ENCODE measurements at regions not wholly inside any gene's neighbourhood (a gene's known extent, or its start where the extent isn't known, plus 50 kb on each side); places are given as distances from the start of the nearest gene placed in this dataset.
"Not testable (repeated sequence)": the region's sequence is repeated elsewhere in the genome, so short reads cannot be mapped to it uniquely, and the experiment has no call there.

DNA sequence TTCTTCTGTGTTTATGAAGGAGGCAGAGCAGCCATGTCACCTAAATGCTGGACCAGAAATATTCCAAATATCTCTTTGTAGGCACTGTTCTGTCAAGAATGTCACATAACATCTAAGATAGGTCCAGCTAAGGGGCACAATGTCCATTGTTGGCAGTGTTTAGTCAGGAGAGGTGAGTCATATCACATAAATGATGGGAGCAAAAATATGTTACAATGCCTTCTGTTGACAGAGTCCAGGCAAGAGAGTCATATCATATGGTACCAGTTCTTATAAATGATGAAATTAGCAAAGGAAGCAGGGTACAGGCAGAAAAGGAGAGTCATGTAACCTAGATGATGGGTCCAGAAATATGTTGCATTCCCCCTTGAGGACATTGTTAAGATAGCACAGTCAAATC is 904.4 kb upstream of the AMELY start:
- DNase-seq (ENCODE audit: low spot score in 2 of 2): no peak
- ATAC-seq: no peak
- Mint-ChIP-seq H3K36me3 (no peaks in the 10 kb centered on the region), H3K27ac (no peak overlapping the region), H3K9me3 (no peaks in the 10 kb centered on the region), H3K4me3 (no peak overlapping the region), H3K4me1 (no peaks in the 10 kb centered on the region)

DNA sequence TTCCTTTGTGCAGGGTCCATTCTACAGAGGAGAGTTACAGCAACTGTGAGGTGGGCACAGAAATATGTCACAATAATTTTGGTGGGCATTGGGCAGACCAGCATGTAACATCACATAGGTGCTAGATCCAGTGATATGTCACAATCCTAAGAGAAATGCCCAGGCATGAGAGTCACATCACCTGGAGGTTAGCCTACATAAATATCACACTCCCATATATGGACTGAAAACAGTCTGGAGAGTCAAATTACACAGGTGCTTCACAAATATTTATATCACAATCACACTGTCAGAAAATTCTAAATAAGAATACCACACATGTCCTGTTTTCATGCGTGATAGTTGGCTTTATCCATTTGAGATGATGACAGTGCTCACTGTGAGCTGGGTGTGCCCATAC is 903.7 kb upstream of the AMELY start:
- Mint-ChIP-seq H3K4me3 (no peak overlapping the region), H3K27ac (no peak overlapping the region), H3K4me1 (no peaks in the 10 kb centered on the region), H3K9me3 (no peaks in the 10 kb centered on the region), H3K36me3 (no peaks in the 10 kb centered on the region)
- ATAC-seq: no peak
- no peak for DNase-seq (ENCODE audit: low spot score in 2 of 2)

DNA sequence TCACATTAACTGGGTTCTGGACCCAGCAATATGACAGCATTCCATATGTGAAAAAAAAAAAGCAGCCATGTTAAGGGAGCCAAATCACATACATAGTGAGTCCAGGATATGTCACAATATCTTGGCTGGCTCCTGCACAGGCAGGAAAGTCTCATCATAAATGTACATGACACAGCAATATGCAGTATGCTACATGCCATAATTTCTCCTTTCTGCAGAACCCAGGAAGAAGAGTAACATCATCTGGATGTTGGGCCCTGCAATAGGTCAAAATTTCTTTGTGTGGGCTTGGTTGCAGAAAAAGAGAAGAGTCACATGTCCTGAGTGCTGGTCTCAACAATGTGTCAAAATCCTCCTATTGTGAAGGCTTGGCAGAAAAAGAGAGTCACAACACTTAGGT is 902.8 kb upstream of the AMELY start:
- H3K4me3 Mint-ChIP-seq: no peak overlapping the region
- no peak overlapping the region for H3K27ac Mint-ChIP-seq
- no peak for ATAC-seq
- H3K4me1 Mint-ChIP-seq: no peaks in the 10 kb centered on the region
- DNase-seq (ENCODE audit: low spot score in 2 of 2): no peak
- no peaks in the 10 kb centered on the region for H3K36me3 Mint-ChIP-seq
- no peaks in the 10 kb centered on the region for H3K9me3 Mint-ChIP-seq

DNA sequence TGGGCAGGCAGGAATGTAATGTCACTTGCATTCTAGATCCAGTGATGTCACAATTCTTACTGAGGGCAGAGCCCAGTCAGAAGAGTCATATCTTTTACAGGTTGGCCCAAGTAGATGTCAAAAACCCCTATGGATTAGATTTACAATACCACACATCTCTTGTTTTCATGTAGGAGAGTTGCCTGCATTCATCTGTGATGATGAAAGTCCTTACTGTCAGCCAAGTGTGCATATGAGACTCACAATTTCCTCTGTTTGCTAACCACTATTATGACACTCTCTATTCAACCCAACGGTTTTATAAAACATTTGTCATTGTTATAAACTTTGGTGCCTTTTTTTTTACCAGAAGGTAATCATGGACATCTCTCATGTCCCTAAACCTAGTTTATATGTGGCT is 898.8 kb upstream of the AMELY start:
- H3K4me1 Mint-ChIP-seq: no peaks in the 10 kb centered on the region
- H3K9me3 Mint-ChIP-seq: no peaks in the 10 kb centered on the region
- ATAC-seq: peak; percentile 46
- H3K27ac Mint-ChIP-seq: no peak overlapping the region
- H3K36me3 Mint-ChIP-seq: no peaks in the 10 kb centered on the region
- DNase-seq (ENCODE audit: low spot score in 2 of 2): no peak
- no peak overlapping the region for H3K4me3 Mint-ChIP-seq

DNA sequence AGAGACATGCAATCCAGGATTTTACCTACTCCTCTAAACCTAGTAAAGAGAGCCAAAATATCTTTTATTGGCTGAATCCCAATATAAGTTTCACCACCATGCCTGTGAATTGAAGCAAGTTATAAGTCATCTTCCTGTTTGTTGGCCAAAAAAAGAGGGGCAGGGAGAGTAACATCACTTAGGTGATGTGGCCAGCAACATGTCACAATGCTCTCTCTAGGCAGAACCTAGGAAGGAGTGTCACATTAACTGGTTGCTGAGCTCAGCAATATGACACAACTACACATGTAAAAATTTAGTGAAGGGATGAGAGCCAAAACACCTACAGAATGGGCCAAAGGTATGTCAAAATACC is 895.9 kb upstream of the AMELY start:
- DNase-seq (ENCODE audit: low spot score in 2 of 2) (no peak), ATAC-seq (peak; percentile 49)
- H3K9me3 Mint-ChIP-seq: no peaks in the 10 kb centered on the region
- no peaks in the 10 kb centered on the region for H3K4me1 Mint-ChIP-seq
- no peak overlapping the region for H3K4me3 Mint-ChIP-seq
- no peak overlapping the region for H3K27ac Mint-ChIP-seq
- no peaks in the 10 kb centered on the region for H3K36me3 Mint-ChIP-seq

DNA sequence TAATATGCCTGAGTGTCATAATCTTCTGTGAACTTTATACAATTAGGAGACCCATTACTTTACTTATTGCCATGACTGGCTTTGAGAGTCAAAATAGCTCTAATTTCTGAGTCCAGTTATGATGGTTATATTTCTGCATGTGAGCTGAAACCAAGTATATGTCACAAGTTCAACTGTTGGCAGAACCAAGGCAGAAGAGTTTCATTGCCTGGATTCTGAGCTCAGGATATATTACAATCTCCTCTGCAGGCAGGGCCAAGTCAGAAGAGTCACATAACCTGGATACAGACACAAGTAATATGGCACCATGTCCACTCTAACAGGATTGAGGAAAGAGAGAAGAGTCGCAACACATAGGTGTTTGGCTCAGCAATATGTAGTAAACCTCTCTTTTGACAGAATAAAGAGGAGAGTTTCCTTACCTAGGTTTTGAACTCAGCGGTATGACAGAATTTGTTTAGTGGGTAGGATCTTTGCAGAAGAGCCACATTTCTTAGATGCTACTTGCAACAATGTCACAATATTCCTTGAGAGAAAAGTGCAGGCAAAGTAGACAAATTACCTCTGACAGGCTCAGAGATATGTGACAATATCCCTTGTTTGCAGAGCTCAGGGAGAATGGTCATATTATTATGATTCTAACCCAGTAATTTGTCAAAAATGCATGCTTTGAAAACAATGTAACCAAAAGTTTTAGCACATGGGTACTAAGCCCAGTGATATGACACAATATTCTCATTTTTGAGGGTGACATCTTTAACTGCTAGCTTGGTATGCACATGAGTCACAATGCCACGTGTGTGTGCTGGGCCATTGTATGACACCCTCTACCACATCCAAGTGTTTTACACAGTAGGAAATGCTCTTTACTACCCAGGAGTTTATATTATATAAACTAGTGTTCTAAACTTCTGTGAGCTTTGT is 895.3 kb upstream of the AMELY start:
- Mint-ChIP-seq H3K4me1 (no peaks in the 10 kb centered on the region), H3K36me3 (no peaks in the 10 kb centered on the region), H3K27ac (no peak overlapping the region), H3K4me3 (no peak overlapping the region), H3K9me3 (no peaks in the 10 kb centered on the region)
- ATAC-seq (peak; percentile 77), DNase-seq (ENCODE audit: low spot score in 2 of 2) (no peak)

DNA sequence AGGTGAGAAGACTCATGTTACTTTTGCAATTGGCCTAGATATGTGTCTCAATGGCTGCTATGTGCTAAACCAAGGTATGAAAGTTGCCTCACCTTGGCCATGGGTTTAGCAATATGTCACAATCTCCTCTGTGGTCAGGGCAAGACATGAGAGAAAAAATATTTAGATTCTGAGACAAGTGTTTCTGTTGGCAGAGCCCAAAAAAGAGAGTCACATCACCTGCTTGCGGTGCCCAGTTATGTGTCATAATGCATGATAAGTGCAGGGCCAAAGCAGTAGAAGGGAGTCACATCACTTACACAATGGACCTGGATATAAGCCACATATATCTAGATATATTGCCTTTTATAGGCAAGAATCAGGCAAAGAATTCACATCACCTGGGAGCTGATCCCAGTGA is 894.1 kb upstream of the AMELY start:
- DNase-seq (ENCODE audit: low spot score in 2 of 2): no peak
- Mint-ChIP-seq H3K36me3 (no peaks in the 10 kb centered on the region), H3K9me3 (no peaks in the 10 kb centered on the region), H3K4me1 (no peaks in the 10 kb centered on the region), H3K27ac (no peak overlapping the region), H3K4me3 (no peak overlapping the region)
- no peak for ATAC-seq

DNA sequence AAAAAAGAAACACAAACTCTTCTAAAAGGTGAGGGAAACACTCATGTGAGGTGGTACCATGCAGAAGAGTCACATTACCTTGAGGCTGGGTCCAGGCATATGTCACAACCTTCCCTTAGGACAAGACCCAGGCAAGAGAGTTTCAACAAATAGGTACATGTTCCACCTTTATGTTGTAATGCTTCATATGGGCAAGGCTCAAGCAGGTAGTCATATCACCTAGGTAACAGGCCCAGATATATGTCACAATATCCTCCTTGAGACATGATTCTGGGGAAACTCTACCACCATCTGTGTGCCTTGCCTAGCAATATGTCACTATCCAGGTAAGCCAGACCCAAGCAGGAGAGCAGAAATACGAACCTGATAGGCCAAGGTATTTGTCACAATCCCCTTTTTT is 892.2 kb upstream of the AMELY start:
- no peak overlapping the region for H3K4me3 Mint-ChIP-seq
- H3K27ac Mint-ChIP-seq: no peak overlapping the region
- no peaks in the 10 kb centered on the region for H3K36me3 Mint-ChIP-seq
- no peaks in the 10 kb centered on the region for H3K4me1 Mint-ChIP-seq
- DNase-seq (ENCODE audit: low spot score in 2 of 2) (no peak), ATAC-seq (no peak)
- H3K9me3 Mint-ChIP-seq: no peaks in the 10 kb centered on the region

DNA sequence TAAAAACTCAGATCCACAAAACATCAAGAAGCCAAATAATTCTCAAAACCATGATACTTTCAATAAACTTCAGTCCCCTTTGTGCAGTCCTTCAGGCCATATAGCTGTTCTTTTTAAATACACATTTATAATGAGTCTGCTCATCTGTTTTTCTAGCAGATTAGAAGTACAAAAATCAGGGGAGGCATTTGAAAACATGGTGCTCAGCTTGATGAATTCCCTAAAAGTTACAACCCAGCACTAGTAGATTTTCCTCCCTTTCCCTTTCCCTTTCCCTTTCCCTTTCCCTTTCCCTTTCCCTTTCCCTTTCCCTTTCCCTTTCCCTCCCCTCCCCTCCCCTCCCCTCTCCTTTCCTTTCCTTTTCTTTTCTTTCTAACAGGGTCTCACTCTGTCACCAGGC is 884.6 kb upstream of the AMELY start:
- Mint-ChIP-seq H3K4me1 (no peaks in the 10 kb centered on the region), H3K9me3 (no peaks in the 10 kb centered on the region), H3K36me3 (no peaks in the 10 kb centered on the region), H3K4me3 (no peak overlapping the region), H3K27ac (no peak overlapping the region)
- no peak for ATAC-seq
- DNase-seq (ENCODE audit: low spot score in 2 of 2): no peak

DNA sequence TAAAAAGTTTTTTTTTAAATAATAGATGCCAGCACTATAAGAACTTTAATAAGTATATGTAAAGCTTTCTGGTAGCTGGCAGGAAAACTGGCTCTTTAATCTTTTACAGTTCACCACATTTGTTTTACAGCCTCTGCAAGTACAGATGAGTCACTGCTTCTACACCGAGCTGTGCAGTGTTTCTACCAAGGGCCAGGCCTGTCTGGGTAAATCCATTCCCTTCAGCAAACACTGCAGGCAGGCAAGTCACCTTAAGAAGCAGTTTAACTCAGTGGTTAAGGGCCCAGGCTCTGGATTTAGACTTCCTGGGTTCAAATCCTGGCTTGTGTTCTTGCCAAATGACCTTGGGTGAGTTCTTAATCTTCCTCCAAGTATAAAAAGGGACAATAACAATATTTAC is 882.9 kb upstream of the AMELY start:
- Mint-ChIP-seq H3K9me3 (no peaks in the 10 kb centered on the region), H3K36me3 (no peaks in the 10 kb centered on the region), H3K4me3 (no peak overlapping the region), H3K4me1 (no peaks in the 10 kb centered on the region), H3K27ac (no peak overlapping the region)
- no peak for DNase-seq (ENCODE audit: low spot score in 2 of 2)
- no peak for ATAC-seq

DNA sequence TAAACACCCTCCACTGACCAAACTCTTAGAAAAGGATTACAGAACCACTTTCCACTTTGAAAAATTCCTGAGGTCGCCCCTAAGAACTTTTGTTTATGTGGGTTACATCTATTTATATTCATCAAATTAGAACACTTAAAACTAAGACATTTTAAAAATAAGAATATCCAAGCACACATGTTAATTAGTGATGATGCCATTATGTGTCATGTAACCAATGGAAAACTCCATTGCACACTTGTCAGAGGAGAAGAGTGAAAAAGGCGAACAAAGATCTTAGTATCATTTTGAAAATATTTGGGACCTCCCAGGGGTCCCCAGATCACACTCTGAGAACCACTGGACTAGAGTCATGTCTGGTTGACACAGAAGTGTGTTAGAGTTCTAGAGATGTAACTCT is 882.4 kb upstream of the AMELY start:
- Mint-ChIP-seq H3K4me1 (no peaks in the 10 kb centered on the region), H3K9me3 (no peaks in the 10 kb centered on the region), H3K36me3 (no peaks in the 10 kb centered on the region), H3K27ac (no peak overlapping the region), H3K4me3 (no peak overlapping the region)
- DNase-seq (ENCODE audit: low spot score in 2 of 2): no peak
- no peak for ATAC-seq

DNA sequence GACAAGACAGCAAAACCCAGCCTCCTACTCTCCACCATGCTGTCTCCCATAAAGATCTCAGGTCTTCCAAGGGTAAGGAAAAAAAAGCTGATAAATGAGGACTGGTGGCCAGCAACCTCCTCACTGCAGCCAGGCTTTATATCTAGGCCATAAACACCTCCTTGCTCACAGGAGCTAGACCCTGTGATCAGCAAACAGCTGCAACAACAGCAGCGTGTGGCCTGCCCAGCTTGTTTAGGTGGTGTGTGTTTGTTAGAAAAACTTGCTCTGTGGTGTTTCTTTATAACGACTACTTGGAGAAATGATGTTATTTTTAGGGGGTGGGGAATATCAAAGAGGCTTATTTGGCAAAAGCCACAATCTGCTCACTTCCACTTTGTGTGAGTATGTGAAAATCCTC is 880.9 kb upstream of the AMELY start:
- ATAC-seq (no peak), DNase-seq (ENCODE audit: low spot score in 2 of 2) (no peak)
- Mint-ChIP-seq H3K36me3 (no peaks in the 10 kb centered on the region), H3K9me3 (no peaks in the 10 kb centered on the region), H3K27ac (no peak overlapping the region), H3K4me1 (no peaks in the 10 kb centered on the region), H3K4me3 (no peak overlapping the region)

DNA sequence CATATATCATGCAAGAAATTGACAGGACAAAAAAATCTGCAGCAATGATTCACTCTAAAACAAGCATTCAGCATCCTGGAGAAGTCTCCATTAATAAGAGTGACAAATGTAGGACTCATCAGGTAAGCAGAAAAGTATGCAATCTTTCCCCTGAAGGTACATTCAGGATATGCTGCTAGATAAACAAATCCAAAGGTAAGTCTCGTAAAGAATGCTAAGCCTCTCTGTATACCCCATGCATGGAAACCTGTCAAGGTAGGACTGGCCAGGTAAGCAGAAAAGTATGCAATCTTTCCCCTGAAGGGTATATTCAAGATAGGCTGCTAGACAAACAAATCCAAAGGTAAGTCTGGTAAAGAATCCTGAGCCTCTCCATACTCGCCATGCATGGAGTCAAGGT is 869.9 kb upstream of the AMELY start:
- Mint-ChIP-seq H3K36me3 (no peaks in the 10 kb centered on the region), H3K4me3 (no peak overlapping the region), H3K9me3 (no peaks in the 10 kb centered on the region), H3K4me1 (no peaks in the 10 kb centered on the region), H3K27ac (no peak overlapping the region)
- DNase-seq (ENCODE audit: low spot score in 2 of 2) (no peak), ATAC-seq (no peak)

DNA sequence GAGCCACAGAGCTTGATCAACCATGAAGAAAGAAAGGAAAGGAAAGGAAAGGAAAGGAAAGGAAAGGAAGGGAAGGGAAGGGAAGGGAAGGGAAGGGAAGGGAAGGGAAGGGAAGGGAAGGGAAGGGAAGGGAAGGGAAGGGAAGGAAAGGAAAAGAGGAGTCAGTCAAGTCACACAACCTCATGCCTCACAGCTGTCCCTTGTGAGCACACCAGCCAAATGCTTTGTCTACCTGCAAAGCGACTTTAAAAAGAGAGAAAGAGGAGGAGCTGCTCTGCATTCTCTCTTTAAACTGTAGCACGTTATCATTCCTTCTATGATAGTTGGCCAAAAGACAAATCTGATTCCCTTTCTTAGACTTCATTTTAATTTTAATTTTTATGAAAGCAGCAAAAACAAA is 863.9 kb upstream of the AMELY start:
- not testable (repeated sequence) for H3K36me3 Mint-ChIP-seq; DNase-seq (ENCODE audit: low spot score in 2 of 2); H3K4me1 Mint-ChIP-seq; ATAC-seq; H3K27ac Mint-ChIP-seq; H3K9me3 Mint-ChIP-seq; H3K4me3 Mint-ChIP-seq

DNA sequence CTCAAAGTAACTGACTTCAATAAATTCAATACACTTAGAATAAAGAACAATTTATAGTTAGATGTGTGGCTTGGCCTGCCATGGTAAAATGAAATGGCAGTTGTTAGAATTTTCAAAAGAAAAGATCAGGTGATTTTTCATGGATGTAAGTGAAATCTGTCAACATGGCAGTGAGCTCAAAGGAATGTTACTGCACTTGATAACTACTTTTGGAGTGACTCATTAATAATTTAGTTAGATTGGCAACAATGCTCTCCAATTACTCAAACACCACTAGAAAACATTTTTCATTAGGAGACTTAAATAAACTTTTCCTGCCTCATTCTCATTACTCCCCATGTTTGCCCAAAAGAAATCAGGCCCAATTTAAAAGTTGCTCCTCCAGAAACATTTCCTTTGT is 860.2 kb upstream of the AMELY start:
- DNase-seq (ENCODE audit: low spot score in 2 of 2) (no peak), ATAC-seq (no peak)
- no peak overlapping the region for H3K4me3 Mint-ChIP-seq
- H3K9me3 Mint-ChIP-seq: no peaks in the 10 kb centered on the region
- no peak overlapping the region for H3K27ac Mint-ChIP-seq
- no peaks in the 10 kb centered on the region for H3K36me3 Mint-ChIP-seq
- no peaks in the 10 kb centered on the region for H3K4me1 Mint-ChIP-seq

DNA sequence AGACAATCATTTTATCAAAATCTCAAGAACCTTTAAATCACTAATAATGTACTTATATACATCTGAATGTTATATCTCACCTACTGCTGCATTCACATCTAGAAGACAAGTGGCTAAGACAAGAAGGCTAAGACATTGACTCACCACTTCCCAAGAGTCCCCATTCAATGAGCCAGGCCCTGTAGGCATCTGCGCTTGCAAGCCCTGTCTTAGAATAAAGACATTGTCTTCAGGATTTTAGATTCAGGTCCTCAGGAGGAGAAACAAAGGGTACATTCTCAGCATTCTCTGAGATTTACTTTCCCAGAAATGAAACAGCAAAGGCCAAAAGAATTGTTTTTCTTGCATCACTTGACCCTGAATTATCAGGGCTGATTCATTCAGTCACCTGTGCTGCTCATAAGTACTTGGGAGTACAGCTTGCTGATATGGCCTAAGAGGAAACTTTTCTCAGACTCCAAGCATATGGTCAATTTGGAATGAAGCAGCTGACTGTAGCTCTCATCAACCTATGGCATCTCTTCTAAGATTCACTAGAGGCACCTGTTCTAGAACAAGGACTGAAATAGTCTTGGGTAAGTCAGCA is 858.3 kb upstream of the AMELY start:
- no peak overlapping the region for H3K4me3 Mint-ChIP-seq
- no peak overlapping the region for H3K27ac Mint-ChIP-seq
- no peaks in the 10 kb centered on the region for H3K4me1 Mint-ChIP-seq
- ATAC-seq (no peak), DNase-seq (ENCODE audit: low spot score in 2 of 2) (no peak)
- H3K9me3 Mint-ChIP-seq: no peaks in the 10 kb centered on the region
- H3K36me3 Mint-ChIP-seq: no peaks in the 10 kb centered on the region
